Left ventricle myocardium inferior (tissue), 1 donor: ENCODE measurements at regions not wholly inside any gene's neighbourhood (a gene's known extent, or its start where the extent isn't known, plus 50 kb on each side); places are given as distances from the start of the nearest gene placed in this dataset.

Source experiments
- DNase-seq: peaks from one replicate; pipeline ENCODE4 v3.0.0-alpha.2; 2020
- H3K27ac ChIP-seq: fragments of 200-600 bp; replicated peaks from 2 replicates; pipeline ENCODE4 v1.8.0; 2021
- H3K27me3 ChIP-seq: fragments of 200-600 bp; 2 replicates; pipeline ENCODE4 v1.8.0; 2021; ENCODE audit warnings: low read depth
- H3K36me3 ChIP-seq: fragments of 200-600 bp; 2 replicates; pipeline ENCODE4 v1.8.0; 2021
- H3K4me1 ChIP-seq: fragments of 200-600 bp; 2 replicates; pipeline ENCODE4 v1.8.0; 2021
- H3K4me3 ChIP-seq: fragments of 200-600 bp; 2 replicates; pipeline ENCODE4 v1.8.0; 2021; ENCODE audit warnings: mild to moderate bottlenecking, moderate library complexity
- H3K9me3 ChIP-seq: fragments of 200-600 bp; replicated peaks from 2 replicates; pipeline ENCODE4 v1.8.0; 2021
- intact Hi-C: fragments of 100-400 bp; cut with micrococcal nuclease; formaldehyde crosslinking; loops from one replicate; pipeline ENCODE4 v1.11.0; 2022
- TF ChIP-seq, protein P1 (sequence below): fragments of 200-600 bp; IDR thresholded peaks from 2 replicates; pipeline ENCODE4 v1.8.0; 2021; ENCODE audit warnings: antibody characterized with exemption, mild to moderate bottlenecking, borderline replicate concordance
- donor health status: DM: no; HTN: yes; CAD: no; lungs with severe emphysema.

DNA sequence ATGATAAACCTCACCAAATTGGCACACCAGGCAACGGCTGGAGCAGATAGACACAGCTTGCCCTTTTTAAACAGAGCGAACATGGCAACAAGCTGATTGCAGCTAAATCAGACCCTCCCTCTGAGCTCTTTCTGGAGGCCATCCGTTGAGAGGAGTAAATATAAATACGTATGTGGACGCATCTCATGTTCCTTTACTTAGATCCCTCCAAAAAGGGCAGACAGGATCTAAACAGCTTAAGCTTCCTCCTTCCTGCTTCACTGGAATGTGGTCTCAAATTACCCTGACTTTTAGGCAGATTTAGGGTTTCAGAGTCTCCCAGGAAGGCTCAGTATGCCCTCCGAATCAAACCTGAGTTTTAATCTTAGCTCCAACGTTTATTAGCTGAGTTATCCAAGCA is 204.7 kb upstream of the GOT2 start:
- intact Hi-C loops, result no loop called here
- peaks cover 7% of the 10 kb centered on the region for H3K4me1 ChIP-seq
- H3K27me3 ChIP-seq, result no peaks in the 10 kb centered on the region
- peaks cover 7% of the 10 kb centered on the region for H3K9me3 ChIP-seq
- TF ChIP-seq, protein P1, sequence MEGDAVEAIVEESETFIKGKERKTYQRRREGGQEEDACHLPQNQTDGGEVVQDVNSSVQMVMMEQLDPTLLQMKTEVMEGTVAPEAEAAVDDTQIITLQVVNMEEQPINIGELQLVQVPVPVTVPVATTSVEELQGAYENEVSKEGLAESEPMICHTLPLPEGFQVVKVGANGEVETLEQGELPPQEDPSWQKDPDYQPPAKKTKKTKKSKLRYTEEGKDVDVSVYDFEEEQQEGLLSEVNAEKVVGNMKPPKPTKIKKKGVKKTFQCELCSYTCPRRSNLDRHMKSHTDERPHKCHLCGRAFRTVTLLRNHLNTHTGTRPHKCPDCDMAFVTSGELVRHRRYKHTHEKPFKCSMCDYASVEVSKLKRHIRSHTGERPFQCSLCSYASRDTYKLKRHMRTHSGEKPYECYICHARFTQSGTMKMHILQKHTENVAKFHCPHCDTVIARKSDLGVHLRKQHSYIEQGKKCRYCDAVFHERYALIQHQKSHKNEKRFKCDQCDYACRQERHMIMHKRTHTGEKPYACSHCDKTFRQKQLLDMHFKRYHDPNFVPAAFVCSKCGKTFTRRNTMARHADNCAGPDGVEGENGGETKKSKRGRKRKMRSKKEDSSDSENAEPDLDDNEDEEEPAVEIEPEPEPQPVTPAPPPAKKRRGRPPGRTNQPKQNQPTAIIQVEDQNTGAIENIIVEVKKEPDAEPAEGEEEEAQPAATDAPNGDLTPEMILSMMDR, result no peak
- DNase-seq, result no peak
- no peak overlapping the region for H3K4me3 ChIP-seq
- H3K36me3 ChIP-seq, result no peaks in the 10 kb centered on the region
- H3K27ac ChIP-seq, result no peak overlapping the region

DNA sequence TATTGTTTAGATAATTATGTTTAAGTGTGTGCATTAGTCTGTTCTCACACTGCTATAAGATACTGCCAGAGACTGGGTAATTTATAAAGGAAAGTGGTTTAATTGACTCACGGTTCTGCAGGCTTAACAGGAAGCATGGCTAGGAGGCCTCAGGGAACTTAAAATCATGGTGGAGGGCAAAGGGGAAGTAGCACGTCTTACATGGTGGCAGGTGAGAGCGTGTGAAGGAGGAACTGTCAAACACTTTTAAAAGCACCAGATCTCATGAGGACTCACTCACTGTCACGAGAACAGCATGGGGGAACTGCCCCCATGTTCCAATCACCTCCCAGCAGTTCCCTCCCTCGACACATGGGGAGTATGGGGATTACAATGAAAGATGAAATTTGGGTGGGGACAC is 203.5 kb upstream of the GOT2 start:
- Histone ChIP-seq H3K27ac (no peak overlapping the region), H3K36me3 (no peaks in the 10 kb centered on the region), H3K27me3 (no peaks in the 10 kb centered on the region), H3K9me3 (peaks cover 10% of the 10 kb centered on the region), H3K4me1 (peaks cover 7% of the 10 kb centered on the region), H3K4me3 (no peak overlapping the region)
- intact Hi-C loops, result no loop called here
- no peak for DNase-seq
- TF ChIP-seq, protein P1, result no peak

DNA sequence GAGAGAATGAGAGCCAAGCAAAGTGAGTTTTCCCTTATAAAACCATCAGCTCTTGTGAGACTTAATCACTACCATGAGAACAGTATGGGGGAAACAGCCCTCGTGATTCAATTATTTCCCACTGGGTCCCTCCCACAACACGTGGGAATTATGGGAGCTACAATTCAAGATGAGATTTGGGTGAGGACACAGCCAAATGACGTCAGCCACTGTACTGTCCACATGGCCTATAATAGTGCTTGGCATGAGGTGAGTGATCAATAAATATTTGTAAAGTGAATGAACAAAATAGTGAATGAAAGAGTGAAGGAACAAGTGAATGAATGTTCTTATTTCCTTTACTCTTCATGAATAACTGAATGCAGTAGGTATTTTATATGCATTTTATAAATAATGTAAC is 199.1 kb upstream of the GOT2 start:
- H3K27ac ChIP-seq, result no peak overlapping the region
- intact Hi-C loops, result no loop called here
- no peaks in the 10 kb centered on the region for H3K36me3 ChIP-seq
- TF ChIP-seq, protein P1, result no peak
- peaks cover 10% of the 10 kb centered on the region for H3K9me3 ChIP-seq
- peaks cover 1% of the 10 kb centered on the region for H3K4me1 ChIP-seq
- no peak for DNase-seq
- no peaks in the 10 kb centered on the region for H3K27me3 ChIP-seq
- no peak overlapping the region for H3K4me3 ChIP-seq

DNA sequence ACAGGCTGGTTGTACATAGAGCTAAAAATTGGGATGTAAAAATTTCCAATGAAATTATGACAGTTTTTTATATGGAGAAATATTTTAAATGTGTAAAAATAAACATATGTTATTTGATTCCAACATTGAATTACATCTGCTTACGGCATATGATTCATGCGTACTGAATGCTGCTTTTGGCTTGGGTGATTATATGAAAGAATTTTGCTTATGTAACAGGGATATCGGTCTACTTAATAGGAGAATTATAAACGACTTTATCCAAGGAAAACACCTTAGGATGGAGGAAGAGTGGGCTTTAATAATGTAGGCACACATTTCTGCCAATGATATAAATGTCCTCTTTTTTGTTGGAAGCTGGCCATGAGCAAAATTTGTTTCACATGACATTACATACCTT is 197.3 kb upstream of the GOT2 start:
- TF ChIP-seq, protein P1, result no peak
- Histone ChIP-seq H3K27ac (no peak overlapping the region), H3K9me3 (peaks cover 10% of the 10 kb centered on the region), H3K4me1 (no peaks in the 10 kb centered on the region), H3K36me3 (no peaks in the 10 kb centered on the region), H3K27me3 (no peaks in the 10 kb centered on the region), H3K4me3 (no peak overlapping the region)
- intact Hi-C loops, result no loop called here
- no peak for DNase-seq

DNA sequence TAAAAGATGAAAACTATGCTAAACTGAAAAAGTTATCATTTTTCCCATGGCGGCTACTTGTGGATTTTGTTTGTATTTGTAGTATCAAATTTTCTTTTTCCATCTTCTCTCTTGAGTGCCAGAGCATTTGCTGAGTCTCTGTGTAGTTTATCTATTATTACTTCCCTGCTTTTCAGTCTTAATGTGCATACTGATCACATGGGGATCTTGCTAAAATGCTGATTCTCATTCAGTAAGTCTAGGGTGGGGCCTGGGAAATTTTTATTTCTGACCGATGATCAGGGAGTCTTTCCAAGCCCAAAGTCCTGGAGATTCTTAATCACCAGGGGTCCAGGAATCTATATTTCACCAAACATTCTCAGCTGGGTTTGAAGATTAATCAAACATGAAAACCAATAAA is 189.0 kb upstream of the GOT2 start:
- TF ChIP-seq, protein P1, result no peak
- Histone ChIP-seq H3K27me3 (no peaks in the 10 kb centered on the region), H3K4me1 (no peaks in the 10 kb centered on the region), H3K9me3 (no peaks in the 10 kb centered on the region), H3K4me3 (no peak overlapping the region), H3K36me3 (no peaks in the 10 kb centered on the region), H3K27ac (no peak overlapping the region)
- DNase-seq, result no peak
- intact Hi-C loops, result no loop called here

DNA sequence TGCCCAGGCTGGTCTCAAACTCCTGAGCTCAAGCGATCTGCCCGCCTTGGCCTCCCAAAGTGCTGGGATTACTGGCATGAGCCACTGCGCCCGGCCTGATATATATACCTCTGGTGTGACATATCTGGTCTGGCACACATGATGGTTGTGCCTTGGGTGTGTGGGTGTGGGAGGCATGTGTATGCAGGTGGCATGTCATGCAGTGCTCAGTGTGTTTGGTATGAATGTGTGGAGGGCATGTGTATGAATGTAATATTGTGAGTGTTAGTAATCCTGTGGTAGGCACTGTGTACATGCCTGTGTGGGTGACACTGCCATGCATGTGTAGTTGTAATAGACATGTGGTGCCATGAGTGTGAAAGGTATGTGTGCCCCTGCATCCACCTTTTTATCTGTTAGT is 179.3 kb upstream of the GOT2 start:
- no peak for DNase-seq
- H3K4me3 ChIP-seq, result no peak overlapping the region
- no peak overlapping the region for H3K27ac ChIP-seq
- H3K36me3 ChIP-seq, result no peaks in the 10 kb centered on the region
- no peaks in the 10 kb centered on the region for H3K27me3 ChIP-seq
- intact Hi-C loops, result no loop called here
- peaks cover 14% of the 10 kb centered on the region for H3K9me3 ChIP-seq
- TF ChIP-seq, protein P1, result no peak
- no peaks in the 10 kb centered on the region for H3K4me1 ChIP-seq
